Smooth muscle cell (in vitro differentiated cells): ENCODE measurements at regions not wholly inside any gene's neighbourhood (a gene's known extent, or its start where the extent isn't known, plus 50 kb on each side); places are given as distances from the start of the nearest gene placed in this dataset.

ENCODE experiments used
- DNase-seq: peaks from one replicate; lab custom pipeline; 2025; ENCODE audit not compliant: unreplicated experiment; lab: John Stamatoyannopoulos, UW
- H2AFZ ChIP-seq: fragments of 200-600 bp; sonication (generic); 2 replicates; pipeline ENCODE4 v1.6.0; 2016; ENCODE audit warnings: antibody characterized with exemption, low read depth, mild to moderate bottlenecking
- H3F3A ChIP-seq: fragments of 200-600 bp; sonication (generic); 2 replicates; pipeline ENCODE4 v1.6.0; 2017; ENCODE audit warnings: antibody characterized with exemption, low read depth
- H3K27ac ChIP-seq: fragments of 200-600 bp; sonication (generic); 2 replicates; pipeline ENCODE4 v1.5.1; 2016; ENCODE audit warnings: low read depth, mild to moderate bottlenecking
- H3K27me3 ChIP-seq: fragments of 200-600 bp; sonication (generic); 2 replicates; pipeline ENCODE4 v1.6.1; 2016; ENCODE audit warnings: low read depth, mild to moderate bottlenecking
- H3K36me3 ChIP-seq: fragments of 200-600 bp; sonication (generic); 2 replicates; pipeline ENCODE4 v1.5.1; 2016; ENCODE audit warnings: low read depth
- H3K4me1 ChIP-seq: fragments of 200-600 bp; sonication (generic); 2 replicates; pipeline ENCODE4 v1.5.1; 2016; ENCODE audit warnings: low read depth
- H3K4me2 ChIP-seq: fragments of 200-600 bp; sonication (generic); 2 replicates; pipeline ENCODE4 v1.6.0; 2016; ENCODE audit warnings: mild to moderate bottlenecking
- H3K4me3 ChIP-seq: fragments of 200-600 bp; sonication (generic); 2 replicates; pipeline ENCODE4 v1.5.1; 2016; ENCODE audit warnings: mild to moderate bottlenecking
- H3K79me2 ChIP-seq: fragments of 200-600 bp; sonication (generic); 2 replicates; pipeline ENCODE4 v1.6.0; 2016; ENCODE audit warnings: low read depth, mild to moderate bottlenecking
- H3K9ac ChIP-seq: fragments of 200-600 bp; sonication (generic); 2 replicates; pipeline ENCODE4 v1.6.0; 2016; ENCODE audit warnings: low read depth
- H3K9me3 ChIP-seq: fragments of 200-600 bp; sonication (generic); replicated peaks from 2 replicates; pipeline ENCODE4 v1.5.1; 2016; ENCODE audit warnings: low read depth
- H4K20me1 ChIP-seq: fragments of 200-600 bp; sonication (generic); 2 replicates; pipeline ENCODE4 v1.6.0; 2016; ENCODE audit warnings: low read depth
- CTCF ChIP-seq: fragments of 200-600 bp; sonication (generic); IDR thresholded peaks from 2 replicates; pipeline ENCODE4 v1.5.1; 2017; ENCODE audit warnings: borderline replicate concordance, mild to moderate bottlenecking, antibody characterized with exemption; ENCODE audit not compliant: insufficient read depth, poor library complexity, severe bottlenecking
- WGBS: methylation state at CpG from one replicate; pipeline ENCODE4 v1.1.7; 2016; ENCODE audit warnings: low lambda C conversion rate; 5-methylcytosine and 5-hydroxymethylcytosine counted together

GRCh38 chr2:236853585-236854051 is 232.1 kb upstream of the COPS8 start:
- H4K20me1 ChIP-seq, result no peaks in the 10 kb centered on the region
- no peaks in the 10 kb centered on the region for H3K36me3 ChIP-seq
- H3K9ac ChIP-seq, result no peak overlapping the region
- no peaks in the 10 kb centered on the region for H3K9me3 ChIP-seq
- TF ChIP-seq CTCF, result no peak
- H3K4me3 ChIP-seq, result no peak overlapping the region
- peaks cover 30% of the 10 kb centered on the region for H3K4me1 ChIP-seq
- H3K4me2 ChIP-seq, result no peak overlapping the region
- no peaks in the 10 kb centered on the region for H3K27me3 ChIP-seq
- 92% methylated on average over 13 of the region's 13 CpGs for WGBS
- peaks cover 19% of the 10 kb centered on the region for H3F3A ChIP-seq
- H3K27ac ChIP-seq, result no peak overlapping the region
- H3K79me2 ChIP-seq, result no peaks in the 10 kb centered on the region
- H2AFZ ChIP-seq, result no peak overlapping the region
- no peak for DNase-seq

- Histone ChIP-seq H3K79me2 (no peaks in the 10 kb centered on the region), H4K20me1 (no peaks in the 10 kb centered on the region), H3K27me3 (no peaks in the 10 kb centered on the region), H3F3A (peaks cover 19% of the 10 kb centered on the region), H2AFZ (no peak overlapping the region), H3K36me3 (no peaks in the 10 kb centered on the region), H3K9me3 (no peaks in the 10 kb centered on the region), H3K4me3 (no peak overlapping the region), H3K27ac (no peak overlapping the region), H3K4me2 (no peak overlapping the region), H3K9ac (no peak overlapping the region), H3K4me1 (peaks cover 39% of the 10 kb centered on the region)
- 97% methylated on average over 9 of the region's 9 CpGs for WGBS
- TF ChIP-seq CTCF, result no peak
- DNase-seq, result no peak
These were observed 230.4 kb upstream of the COPS8 start for GRCh38 chr2:236855176-236855865.

GRCh38 chr2:236855866-236856847 is 229.5 kb upstream of the COPS8 start:
- Histone ChIP-seq H3K4me2 (no peak overlapping the region), H3K79me2 (no peaks in the 10 kb centered on the region), H3K4me1 (peaks cover 38% of the 10 kb centered on the region), H4K20me1 (no peaks in the 10 kb centered on the region), H3K9me3 (no peaks in the 10 kb centered on the region), H3K27me3 (no peaks in the 10 kb centered on the region), H3K36me3 (no peaks in the 10 kb centered on the region), H2AFZ (no peak overlapping the region), H3K9ac (no peak overlapping the region), H3K4me3 (no peak overlapping the region), H3F3A (peaks cover 19% of the 10 kb centered on the region), H3K27ac (no peak overlapping the region)
- TF ChIP-seq CTCF, result no peak
- DNase-seq, result no peak
- WGBS, result 65% methylated on average over 22 of the region's 22 CpGs
